Astrocyte (in vitro differentiated cells and primary cell): ENCODE measurements at regions not wholly inside any gene's neighbourhood (a gene's known extent, or its start where the extent isn't known, plus 50 kb on each side); places are given as distances from the start of the nearest gene placed in this dataset.

ENCODE experiments used
- EZH2 ChIP-seq: IDR thresholded peaks from 2 replicates; pipeline ENCODE4 v1.6.1; 2012; ENCODE audit warnings: mild to moderate bottlenecking, low read length, inconsistent platforms; ENCODE audit not compliant: insufficient read depth
- TF ChIP-seq, protein P1 (sequence below): IDR thresholded peaks from 2 replicates; pipeline ENCODE4 v1.5.1; 2011; ENCODE audit warnings: low read depth, mild to moderate bottlenecking, inconsistent platforms, low read length, moderate library complexity; ENCODE audit not compliant: insufficient read depth

DNA sequence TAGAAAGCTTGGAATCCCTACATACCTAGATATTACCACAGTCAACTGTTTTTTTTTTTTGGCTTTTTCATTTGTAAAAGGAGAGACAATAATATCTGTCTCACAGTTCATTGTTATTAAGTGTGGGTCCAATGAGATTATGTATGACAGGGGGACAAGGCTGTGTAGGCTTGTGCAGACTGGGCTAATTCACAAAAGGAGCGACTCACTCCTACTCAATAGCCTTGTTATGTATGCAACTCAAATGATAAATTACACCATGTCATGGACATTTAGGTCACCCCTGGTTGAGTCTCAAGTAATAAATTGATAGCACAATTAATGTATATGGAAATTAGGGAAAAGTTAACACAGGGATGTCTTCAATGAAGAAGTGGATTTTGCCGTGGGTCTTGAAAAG lies 208.2 kb upstream of the MAP3K7 start:
- TF ChIP-seq, protein P1, sequence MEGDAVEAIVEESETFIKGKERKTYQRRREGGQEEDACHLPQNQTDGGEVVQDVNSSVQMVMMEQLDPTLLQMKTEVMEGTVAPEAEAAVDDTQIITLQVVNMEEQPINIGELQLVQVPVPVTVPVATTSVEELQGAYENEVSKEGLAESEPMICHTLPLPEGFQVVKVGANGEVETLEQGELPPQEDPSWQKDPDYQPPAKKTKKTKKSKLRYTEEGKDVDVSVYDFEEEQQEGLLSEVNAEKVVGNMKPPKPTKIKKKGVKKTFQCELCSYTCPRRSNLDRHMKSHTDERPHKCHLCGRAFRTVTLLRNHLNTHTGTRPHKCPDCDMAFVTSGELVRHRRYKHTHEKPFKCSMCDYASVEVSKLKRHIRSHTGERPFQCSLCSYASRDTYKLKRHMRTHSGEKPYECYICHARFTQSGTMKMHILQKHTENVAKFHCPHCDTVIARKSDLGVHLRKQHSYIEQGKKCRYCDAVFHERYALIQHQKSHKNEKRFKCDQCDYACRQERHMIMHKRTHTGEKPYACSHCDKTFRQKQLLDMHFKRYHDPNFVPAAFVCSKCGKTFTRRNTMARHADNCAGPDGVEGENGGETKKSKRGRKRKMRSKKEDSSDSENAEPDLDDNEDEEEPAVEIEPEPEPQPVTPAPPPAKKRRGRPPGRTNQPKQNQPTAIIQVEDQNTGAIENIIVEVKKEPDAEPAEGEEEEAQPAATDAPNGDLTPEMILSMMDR, result no peak
- TF ChIP-seq EZH2, result no peak
